Psoas muscle (tissue), 7 donors: ENCODE measurements at regions not wholly inside any gene's neighbourhood (a gene's known extent, or its start where the extent isn't known, plus 50 kb on each side); places are given as distances from the start of the nearest gene placed in this dataset.

Experiments
- ATAC-seq, 4 donors: fragments of 200-7000 bp; cut with Tn5 transposase; one replicate each; pipeline ENCODE4 v1.9.1; 2020; ENCODE audit warnings: moderate library complexity in 3 of 4, mild to moderate bottlenecking in 2 of 4
- DNase-seq, 2 donors: peaks; one replicate each; pipeline ENCODE4 v3.0.0-alpha.2; 2020
- H3K27ac ChIP-seq: fragments of 200-600 bp; one replicate; pipeline ENCODE4 v1.8.0; 2022
- H3K27me3 ChIP-seq, 3 donors: fragments of 200-600 bp in 1 of 3; one replicate each; pipeline versions ENCODE4 v1.6.1 to v1.8.0; 2013 to 2022; ENCODE audit warnings: low read length in 2 of 3, mild to moderate bottlenecking in 2 of 3, moderate library complexity in 1 of 3; ENCODE audit not compliant: insufficient read depth in 3 of 3
- H3K36me3 ChIP-seq, 2 donors: fragments of 200-600 bp in 1 of 2; one replicate each; pipeline versions ENCODE4 v1.6.1 to v1.8.0; 2013 to 2022; ENCODE audit warnings: low read depth in 1 of 2, mild to moderate bottlenecking in 1 of 2, moderate library complexity in 1 of 2; ENCODE audit not compliant: insufficient read depth in 1 of 2
- H3K4me1 ChIP-seq: fragments of 200-600 bp; one replicate; pipeline ENCODE4 v1.8.0; 2022
- H3K4me3 ChIP-seq: fragments of 200-600 bp; one replicate; pipeline ENCODE4 v1.8.0; 2022; ENCODE audit warnings: mild to moderate bottlenecking
- H3K9me3 ChIP-seq: fragments of 200-600 bp; one replicate; pipeline ENCODE4 v1.8.0; 2022
- CTCF ChIP-seq: fragments of 200-600 bp; IDR thresholded peaks from one replicate; pipeline ENCODE4 v1.8.0; 2022; ENCODE audit warnings: antibody characterized with exemption
- WGBS, 3 donors: extraction: QIAGEN DNeasy Blood & Tissue Kit; methylation state at CpG; one replicate each; pipeline versions ENCODE4 v1.1.6 to v1.1.7; 2013; 5-methylcytosine and 5-hydroxymethylcytosine counted together
- intact Hi-C, 2 donors: fragments of 100-400 bp; cut with DNase I; formaldehyde crosslinking; loops; one replicate each; pipeline versions ENCODE4 v1.11.0 to v1.14.2; 2022
- donor health status: healthy with polysubstance abuse.
- donor health status: DM: no; HTN: no; CAD: no; lungs with moderate emphysema.
- donor health status: Bipolar disorder and iron deficiency.
- donor health status: healthy.
- donor health status: DM: yes; HTN: yes; CAD: no.
- donor health status: DM: no; HTN: no; CAD: no.
- donor health status: DM: yes; HTN: yes; CAD: no.

GRCh38 chr2:8501061-8501720, 180.7 kb upstream of the ID2 start:
- no peaks in the 10 kb centered on the region for H3K4me1 ChIP-seq
- no peaks in the 10 kb centered on the region for H3K36me3 ChIP-seq
- H3K9me3 ChIP-seq, result no peaks in the 10 kb centered on the region
- H3K27me3 ChIP-seq, result no peaks in the 10 kb centered on the region
- ATAC-seq (no peak), DNase-seq (no peak)
- no peak for TF ChIP-seq CTCF
- H3K27ac ChIP-seq, result no peak overlapping the region
- H3K4me3 ChIP-seq, result no peak overlapping the region
- intact Hi-C loops, result no loop called here
- WGBS, 3 donors, result 87 to 91% (median 91%) methylated on average over 7 of the region's 7 CpGs

GRCh38 chr2:8502316-8502715, 179.5 kb upstream of the ID2 start:
- no peak for ATAC-seq
- TF ChIP-seq CTCF, result no peak
- H3K9me3 ChIP-seq, result no peaks in the 10 kb centered on the region
- WGBS, 3 donors, result 50 to 55% (median 53%) methylated on average over 6 of the region's 6 CpGs
- no peak overlapping the region for H3K27ac ChIP-seq
- no peaks in the 10 kb centered on the region for H3K27me3 ChIP-seq
- no peak overlapping the region for H3K4me3 ChIP-seq
- H3K4me1 ChIP-seq, result no peaks in the 10 kb centered on the region
- DNase-seq, result no peak
- intact Hi-C loops, result no loop called here
- H3K36me3 ChIP-seq, result no peaks in the 10 kb centered on the region

- Histone ChIP-seq H3K36me3 (no peaks in the 10 kb centered on the region), H3K4me1 (no peaks in the 10 kb centered on the region), H3K4me3 (no peak overlapping the region), H3K27me3 (no peaks in the 10 kb centered on the region), H3K9me3 (no peaks in the 10 kb centered on the region), H3K27ac (no peak overlapping the region)
- 78 to 84% (median 84%) methylated on average over 9 to 10 of the region's 10 CpGs for WGBS, 3 donors
- TF ChIP-seq CTCF, result no peak
- intact Hi-C loops, result no loop called here
- no peak for DNase-seq
- ATAC-seq, result no peak
These were observed 176.4 kb upstream of the ID2 start for GRCh38 chr2:8505311-8505920.

GRCh38 chr2:8506746-8507145, 175.1 kb upstream of the ID2 start:
- Histone ChIP-seq H3K4me1 (no peaks in the 10 kb centered on the region), H3K36me3 (no peaks in the 10 kb centered on the region), H3K9me3 (no peaks in the 10 kb centered on the region), H3K27me3 (no peaks in the 10 kb centered on the region), H3K4me3 (no peak overlapping the region), H3K27ac (no peak overlapping the region)
- no peak for TF ChIP-seq CTCF
- ATAC-seq (no peak), DNase-seq (no peak)
- intact Hi-C loops, result no loop called here
- WGBS, 3 donors, result 88 to 93% (median 93%) methylated on average over 7 of the region's 7 CpGs
